Adrenal gland (tissue), 9 donors: ENCODE measurements at regions not wholly inside any gene's neighbourhood (a gene's known extent, or its start where the extent isn't known, plus 50 kb on each side); places are given as distances from the start of the nearest gene placed in this dataset.

Experiments used
- DNase-seq, 7 donors: peaks; one replicate each; pipeline ENCODE4 v3.0.0-alpha.2; 2019 to 2020
- H3K27ac ChIP-seq, 5 donors: fragments of 200-600 bp; sonication (generic) in 4 of 5; 1 replicate in 3 of 5; 2 replicates in 2 of 5; pipeline versions ENCODE4 v1.5.1 to v1.8.0; 2016 to 2020; ENCODE audit warnings: mild to moderate bottlenecking in 1 of 5
- H3K27me3 ChIP-seq: fragments of 200-600 bp; 2 replicates; pipeline ENCODE4 v1.8.0; 2021
- H3K36me3 ChIP-seq, 2 donors: fragments of 200-600 bp; replicated peaks in 1 of 2; 1 replicate in 1 of 2; 2 replicates in 1 of 2; pipeline versions ENCODE4 v1.5.1 to v1.8.0; 2018 to 2022
- H3K4me1 ChIP-seq, 2 donors: fragments of 200-600 bp; replicated peaks in 1 of 2; 1 replicate in 1 of 2; 2 replicates in 1 of 2; pipeline versions ENCODE4 v1.5.1 to v1.8.0; 2018 to 2021
- H3K4me3 ChIP-seq, 4 donors: fragments of 200-600 bp; sonication (generic) in 3 of 4; one replicate each; pipeline ENCODE4 v1.5.1; 2016 to 2018
- H3K9me3 ChIP-seq, 3 donors: fragments of 200-600 bp; sonication (generic) in 1 of 3; replicated peaks in 1 of 3; 1 replicate in 2 of 3; 2 replicates in 1 of 3; pipeline versions ENCODE4 v1.5.1 to v1.8.0; 2016 to 2021
- POLR2A ChIP-seq, 2 donors: fragments of 450-650 bp; IDR thresholded peaks; one replicate each; pipeline ENCODE4 v1.6.1; 2017; ENCODE audit warnings: antibody characterized with exemption in 2 of 2, mild to moderate bottlenecking in 2 of 2, moderate library complexity in 1 of 2
- WGBS, 4 donors: extraction: QIAGEN DNeasy Blood & Tissue Kit in 2 of 4; methylation state at CpG; one replicate each; pipeline versions ENCODE4 v1.1.5 to v1.1.7; 2013 to 2017; 5-methylcytosine and 5-hydroxymethylcytosine counted together
- intact Hi-C, 2 donors: fragments of 100-400 bp; cut with DNase I; formaldehyde crosslinking; loops; one replicate each; pipeline versions ENCODE4 v1.14.1 to v1.15.0; 2022 to 2023
- TF ChIP-seq, protein P1 (sequence below), 6 experiments: fragments of 450-650 bp in 4 of 6; fragments of 200-600 bp in 2 of 6; sonication (generic) in 1 of 6; IDR thresholded peaks; 1 replicate in 5 of 6; 2 replicates in 1 of 6; pipeline versions ENCODE4 v1.5.1 to v1.8.0; 2016 to 2021; ENCODE audit warnings: antibody characterized with exemption in 6 of 6, mild to moderate bottlenecking in 2 of 6, moderate library complexity in 1 of 6
- donor health status: healthy with polysubstance abuse.
- donor health status: Bipolar disorder and iron deficiency.
- donor health status: DM: yes; HTN: yes; CAD: no.
- donor health status: DM: no; HTN: no; CAD: no.
- donor health status: DM: no; HTN: no; CAD: no.

DNA sequence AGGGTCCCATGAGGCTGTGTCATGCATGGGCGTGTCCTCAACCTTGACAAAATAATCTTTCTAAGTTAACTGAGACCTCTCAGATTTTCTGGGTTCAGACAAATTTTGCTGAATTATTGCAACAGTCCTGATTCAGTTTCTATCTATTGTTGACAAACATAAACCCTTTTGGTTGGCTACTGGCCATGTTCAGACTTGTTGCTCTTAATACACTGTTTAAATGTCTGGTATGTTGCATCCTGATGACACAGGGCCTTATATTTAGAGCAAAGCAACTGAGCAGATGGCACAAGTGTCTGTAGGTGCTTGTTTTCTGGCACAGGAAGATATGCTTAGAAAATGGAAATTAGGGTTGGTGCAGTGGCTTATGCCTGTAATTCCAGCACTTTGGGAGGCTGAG, 456.9 kb upstream of the USP9Y start:
- Histone ChIP-seq H3K4me1 (no peaks in the 10 kb centered on the region), H3K36me3 (no peaks in the 10 kb centered on the region), H3K27ac (no peak overlapping the region), H3K27me3 (no peaks in the 10 kb centered on the region), H3K4me3 (no peak overlapping the region), H3K9me3 (no peaks in the 10 kb centered on the region)
- intact Hi-C loops, result no loop called here
- 33 to 75% methylated on average over 1 of the region's 1 CpG; no CpG with 5 or more reads in 2 of the 4 donors for WGBS, 4 donors
- no peak for DNase-seq
- TF ChIP-seq, protein P1, sequence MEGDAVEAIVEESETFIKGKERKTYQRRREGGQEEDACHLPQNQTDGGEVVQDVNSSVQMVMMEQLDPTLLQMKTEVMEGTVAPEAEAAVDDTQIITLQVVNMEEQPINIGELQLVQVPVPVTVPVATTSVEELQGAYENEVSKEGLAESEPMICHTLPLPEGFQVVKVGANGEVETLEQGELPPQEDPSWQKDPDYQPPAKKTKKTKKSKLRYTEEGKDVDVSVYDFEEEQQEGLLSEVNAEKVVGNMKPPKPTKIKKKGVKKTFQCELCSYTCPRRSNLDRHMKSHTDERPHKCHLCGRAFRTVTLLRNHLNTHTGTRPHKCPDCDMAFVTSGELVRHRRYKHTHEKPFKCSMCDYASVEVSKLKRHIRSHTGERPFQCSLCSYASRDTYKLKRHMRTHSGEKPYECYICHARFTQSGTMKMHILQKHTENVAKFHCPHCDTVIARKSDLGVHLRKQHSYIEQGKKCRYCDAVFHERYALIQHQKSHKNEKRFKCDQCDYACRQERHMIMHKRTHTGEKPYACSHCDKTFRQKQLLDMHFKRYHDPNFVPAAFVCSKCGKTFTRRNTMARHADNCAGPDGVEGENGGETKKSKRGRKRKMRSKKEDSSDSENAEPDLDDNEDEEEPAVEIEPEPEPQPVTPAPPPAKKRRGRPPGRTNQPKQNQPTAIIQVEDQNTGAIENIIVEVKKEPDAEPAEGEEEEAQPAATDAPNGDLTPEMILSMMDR (IDR thresholded peaks at IDR 0.05), result no peak
- TF ChIP-seq POLR2A (IDR thresholded peaks at IDR 0.05), result no peak

DNA sequence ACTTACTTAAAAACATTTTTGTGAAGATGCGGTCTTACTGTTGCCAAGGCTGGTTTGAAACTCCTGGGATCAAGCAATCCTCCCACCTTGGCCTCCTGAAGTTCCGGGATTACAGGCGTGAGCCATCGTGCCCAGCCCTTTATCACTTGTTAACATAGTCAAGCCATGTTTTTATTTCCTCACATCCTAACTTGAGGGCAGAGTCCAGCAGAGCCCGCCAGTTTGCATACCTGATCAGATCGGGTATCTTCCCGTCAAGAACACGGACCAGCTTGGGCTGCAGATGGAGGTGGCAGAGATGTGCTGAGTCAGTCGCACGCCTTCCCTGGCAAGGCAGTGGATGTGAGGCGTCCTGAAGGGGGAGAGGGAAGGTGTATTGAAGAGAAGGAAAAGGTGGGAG, 447.3 kb upstream of the USP9Y start:
- TF ChIP-seq, protein P1 (IDR thresholded peaks at IDR 0.05), result no peak
- TF ChIP-seq POLR2A (IDR thresholded peaks at IDR 0.05), result no peak
- Histone ChIP-seq H3K4me3 (no peak overlapping the region), H3K4me1 (no peaks in the 10 kb centered on the region), H3K27ac (no peak overlapping the region), H3K36me3 (no peaks in the 10 kb centered on the region), H3K27me3 (no peaks in the 10 kb centered on the region), H3K9me3 (no peaks in the 10 kb centered on the region)
- DNase-seq, result no peak
- WGBS, 4 donors, result 69 to 77% methylated on average over 10 to 11 of the region's 11 CpGs; no CpG with 5 or more reads in 2 of the 4 donors
- intact Hi-C loops, result no loop called here

DNA sequence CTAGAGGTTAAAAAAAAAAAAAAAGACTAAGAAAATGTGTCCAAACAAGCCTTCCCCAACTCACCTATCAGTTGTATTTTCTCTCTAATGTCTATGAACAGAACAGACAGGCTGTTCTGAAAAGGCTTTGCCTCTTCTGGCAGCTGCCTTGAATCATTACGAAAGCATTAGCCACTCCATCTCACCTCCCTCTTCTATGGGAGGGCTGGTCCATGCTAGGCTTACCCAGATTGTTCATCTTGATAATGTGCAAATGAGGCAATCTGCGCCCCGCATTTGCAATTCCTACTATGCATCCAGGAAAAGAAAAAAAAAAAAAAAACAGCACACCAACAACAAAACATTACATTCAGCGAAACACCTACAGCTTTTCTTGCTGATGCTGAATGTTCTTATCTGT, 429.9 kb upstream of the USP9Y start:
- no peak for TF ChIP-seq POLR2A (IDR thresholded peaks at IDR 0.05)
- TF ChIP-seq, protein P1 (IDR thresholded peaks at IDR 0.05), result no peak
- Histone ChIP-seq H3K9me3 (no peaks in the 10 kb centered on the region), H3K4me1 (no peaks in the 10 kb centered on the region), H3K27me3 (no peaks in the 10 kb centered on the region), H3K4me3 (no peak overlapping the region), H3K36me3 (no peaks in the 10 kb centered on the region), H3K27ac (no peak overlapping the region)
- 67 to 80% methylated on average over 4 of the region's 4 CpGs; no CpG with 5 or more reads in 2 of the 4 donors for WGBS, 4 donors
- no peak for DNase-seq
- intact Hi-C loops, result no loop called here

DNA sequence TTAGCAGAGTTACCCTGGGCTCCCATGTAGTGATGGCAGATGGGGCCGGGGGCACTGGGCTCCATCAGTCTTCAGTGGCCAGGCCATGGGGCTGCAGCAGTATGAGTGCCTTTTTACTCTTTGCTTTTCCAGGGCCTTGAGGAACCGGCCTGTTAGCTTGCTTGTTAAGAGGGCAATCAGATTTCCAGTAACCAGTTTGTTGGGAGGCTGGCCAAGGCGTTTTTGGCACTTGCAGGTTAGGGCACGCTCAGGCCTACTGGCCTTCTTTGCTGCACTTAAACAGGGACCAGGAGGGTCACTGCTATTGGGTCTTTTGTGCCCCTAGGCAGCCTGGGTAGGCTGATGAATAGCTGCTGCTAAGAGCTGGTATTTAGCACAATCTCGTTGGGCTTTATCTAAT, 415.4 kb upstream of the USP9Y start:
- H3K36me3 ChIP-seq, result no peaks in the 10 kb centered on the region
- no peak for DNase-seq
- intact Hi-C loops, result no loop called here
- 64 to 65% methylated on average over 3 to 5 of the region's 5 CpGs; no CpG with 5 or more reads in 2 of the 4 donors for WGBS, 4 donors
- H3K27me3 ChIP-seq, result no peaks in the 10 kb centered on the region
- no peak overlapping the region for H3K27ac ChIP-seq
- H3K4me3 ChIP-seq, result no peak overlapping the region
- no peaks in the 10 kb centered on the region for H3K9me3 ChIP-seq
- TF ChIP-seq, protein P1 (IDR thresholded peaks at IDR 0.05), result no peak
- no peak for TF ChIP-seq POLR2A (IDR thresholded peaks at IDR 0.05)
- H3K4me1 ChIP-seq, result no peaks in the 10 kb centered on the region
